MM.1S (cell line): ENCODE measurements at regions not wholly inside any gene's neighbourhood (a gene's known extent, or its start where the extent isn't known, plus 50 kb on each side); places are given as distances from the start of the nearest gene placed in this dataset.

Experiments
- CTCF ChIP-seq: fragments of 300-600 bp; sonication (generic); IDR thresholded peaks from 2 replicates; pipeline ENCODE4 v1.5.1; 2016; ENCODE audit warnings: antibody characterized with exemption, low read length, mixed read lengths
- EZH2 ChIP-seq: fragments of 300-600 bp; sonication (generic); optimal IDR thresholded peaks from 2 replicates; pipeline ENCODE3; 2017; ENCODE audit warnings: low read depth, mild to moderate bottlenecking, antibody characterized with exemption, low read length, mixed read lengths
- EZH2phosphoT487 ChIP-seq: fragments of 300-600 bp; sonication (generic); IDR thresholded peaks from 2 replicates; pipeline ENCODE4 v1.6.1; 2018; ENCODE audit warnings: antibody characterized with exemption, low read length

GRCh38 chr18:28792404-28793086 is 615.6 kb upstream of the CDH2 start:
- TF ChIP-seq EZH2phosphoT487 (no peak), CTCF (no peak), EZH2 (no peak)
